HCT116 (cell line): ENCODE measurements at regions not wholly inside any gene's neighbourhood (a gene's known extent, or its start where the extent isn't known, plus 50 kb on each side); places are given as distances from the start of the nearest gene placed in this dataset.

ENCODE experiments used
- ATAC-seq: fragments of 200-7000 bp; cut with Tn5 transposase; 2 replicates; pipeline ENCODE4 v1.9.1; 2020; ENCODE audit warnings: mild to moderate bottlenecking, moderate library complexity
- BruUV-seq: library from RNA; stranded (reverse); fragments of 400-500 nt; replicated peaks from 2 replicates; lab custom pipeline; 2021; lab: Mats Ljungman, UMichigan
- CTCF ChIA-PET: fragments of 300-600 bp; sonication (Branson Sonifier 250); formaldehyde crosslinking; loops from one replicate; lab custom pipeline; 2021; ENCODE audit warnings: antibody characterized with exemption; lab: Charles Lee
- POLR2A ChIA-PET: fragments of 300-600, 350-600 bp; sonication (Branson Sonifier 250); formaldehyde crosslinking; loops from one replicate; lab custom pipeline; 2021; ENCODE audit warnings: antibody characterized with exemption; lab: Charles Lee
- RAD21 ChIA-PET, 2 experiments: fragments of 300-600 bp; sonication (Branson Sonifier 250); formaldehyde crosslinking; loops; one replicate each; lab custom pipeline; 2023; ENCODE audit warnings: low total read pairs in 2 of 2; ENCODE audit not compliant: uncharacterized antibody in 2 of 2, unreplicated experiment in 2 of 2, low non-redundant PET in 1 of 2; lab: Charles Lee
- DNase-seq: peaks from one replicate; pipeline ENCODE4 v3.0.0-alpha.2; 2010; ENCODE audit warnings: low read depth, low spot score
- H2AFZ ChIP-seq: fragments of 200-600 bp; shearing (Covaris generic), sonication (generic); 2 replicates; pipeline ENCODE4 v1.6.1; 2017; ENCODE audit warnings: low read depth, mixed run types, mixed read lengths, antibody characterized with exemption, low read length; ENCODE audit not compliant: poor library complexity, severe bottlenecking
- H3K27ac ChIP-seq: 2 replicates; pipeline ENCODE4 v1.5.1; 2012; ENCODE audit warnings: low read depth, low read length
- H3K27me3 ChIP-seq: fragments of 200-600 bp; sonication (generic); 2 replicates; pipeline ENCODE4 v1.6.1; 2016; ENCODE audit warnings: mixed run types, low read length, mixed read lengths; ENCODE audit not compliant: insufficient read depth
- H3K36me3 ChIP-seq, 2 experiments: fragments of 200-500 bp in 1 of 2; fragments of 200-600 bp in 1 of 2; sonication (Bioruptor generic) in 1 of 2; sonication (generic) in 1 of 2; 2 replicates each; pipeline versions ENCODE4 v1.5.1 to v1.6.1; 2014 to 2016; ENCODE audit warnings: low read length in 2 of 2, inconsistent platforms in 1 of 2, mixed read lengths in 1 of 2, mixed run types in 1 of 2; ENCODE audit not compliant: insufficient read depth in 2 of 2, control insufficient read depth in 1 of 2
- H3K4me1 ChIP-seq, 2 experiments: fragments of 200-600 bp in 1 of 2; sonication (generic) in 1 of 2; 2 replicates each; pipeline versions ENCODE4 v1.5.1 to v1.6.1; 2012 to 2017; ENCODE audit warnings: low read length in 2 of 2, inconsistent platforms in 1 of 2, mild to moderate bottlenecking in 1 of 2, mixed read lengths in 1 of 2, mixed run types in 1 of 2, moderate library complexity in 1 of 2; ENCODE audit not compliant: insufficient read depth in 2 of 2, control insufficient read depth in 1 of 2
- H3K4me2 ChIP-seq: fragments of 200-600 bp; sonication (generic); 2 replicates; pipeline ENCODE4 v1.6.1; 2017; ENCODE audit warnings: mixed run types, low read length, mixed read lengths
- H3K4me3 ChIP-seq, 2 experiments: fragments of 200-600 bp in 1 of 2; sonication (generic) in 1 of 2; replicated peaks in 1 of 2; 2 replicates each; pipeline ENCODE4 v1.5.1; 2011 to 2016; ENCODE audit warnings: low read length in 2 of 2, control low read depth in 1 of 2, low read depth in 1 of 2, mild to moderate bottlenecking in 1 of 2, mixed read lengths in 1 of 2, mixed run types in 1 of 2
- H3K79me2 ChIP-seq: fragments of 200-600 bp; sonication (generic); 2 replicates; pipeline ENCODE4 v1.6.1; 2017; ENCODE audit warnings: mild to moderate bottlenecking, mixed run types, low read length, moderate library complexity, mixed read lengths; ENCODE audit not compliant: insufficient read depth
- H3K9ac ChIP-seq: fragments of 200-600 bp; sonication (generic); 2 replicates; pipeline ENCODE4 v1.6.1; 2016; ENCODE audit warnings: low read length, mixed read lengths
- H3K9me2 ChIP-seq: fragments of 200-600 bp; sonication (generic), shearing (Covaris generic); 2 replicates; pipeline ENCODE4 v1.6.1; 2017; ENCODE audit warnings: mixed run types, mild to moderate bottlenecking, moderate library complexity; ENCODE audit not compliant: insufficient read depth
- H3K9me3 ChIP-seq, 2 experiments: fragments of 200-500 bp in 1 of 2; fragments of 200-600 bp in 1 of 2; sonication (Bioruptor generic) in 1 of 2; sonication (generic) in 1 of 2; 2 replicates each; pipeline ENCODE4 v1.6.1; 2014 to 2017; ENCODE audit warnings: low read length in 2 of 2, mixed read lengths in 2 of 2, inconsistent platforms in 1 of 2, low read depth in 1 of 2, mild to moderate bottlenecking in 1 of 2, mixed run types in 1 of 2, moderate library complexity in 1 of 2; ENCODE audit not compliant: control insufficient read depth in 1 of 2, insufficient read depth in 1 of 2
- H4K20me1 ChIP-seq: fragments of 200-600 bp; sonication (generic), shearing (Covaris generic); 2 replicates; pipeline ENCODE4 v1.6.1; 2017; ENCODE audit warnings: mixed run types, mild to moderate bottlenecking, moderate library complexity; ENCODE audit not compliant: insufficient read depth
- CBX3 ChIP-seq: IDR thresholded peaks from 2 replicates; pipeline ENCODE4 v1.6.1; 2012; ENCODE audit warnings: low read depth
- CEBPB ChIP-seq: IDR thresholded peaks from 2 replicates; pipeline ENCODE4 v1.6.1; 2012; ENCODE audit warnings: low read depth
- EGR1 ChIP-seq: IDR thresholded peaks from 2 replicates; pipeline ENCODE4 v1.6.1; 2012; ENCODE audit warnings: low read depth
- EZH2 ChIP-seq: fragments of 200-600 bp; sonication (generic); IDR thresholded peaks from 2 replicates; pipeline ENCODE4 v1.6.1; 2017; ENCODE audit warnings: antibody characterized with exemption, mixed run types
- EZH2phosphoT487 ChIP-seq: fragments of 200-600 bp; IDR thresholded peaks from 2 replicates; pipeline ENCODE4 v1.6.1; 2018; ENCODE audit warnings: antibody characterized with exemption, borderline replicate concordance
- FOSL1 ChIP-seq: IDR thresholded peaks from 2 replicates; pipeline ENCODE4 v1.6.1; 2012; ENCODE audit warnings: low read depth
- JUND ChIP-seq: IDR thresholded peaks from 2 replicates; pipeline ENCODE4 v1.6.1; 2012
- POLR2A ChIP-seq: IDR thresholded peaks from 2 replicates; pipeline ENCODE4 v1.7.0; 2011; ENCODE audit warnings: borderline replicate concordance; ENCODE audit not compliant: insufficient read depth, insufficient read length; ENCODE audit errors: extremely low read depth
- POLR2AphosphoS5 ChIP-seq: IDR thresholded peaks from 2 replicates; pipeline ENCODE4 v1.6.1; 2011; ENCODE audit warnings: mild to moderate bottlenecking, low read depth, low read length, moderate library complexity
- SIN3A ChIP-seq: IDR thresholded peaks from 2 replicates; pipeline ENCODE4 v1.6.1; 2012; ENCODE audit warnings: low read depth
- SRF ChIP-seq: IDR thresholded peaks from 2 replicates; pipeline ENCODE4 v1.6.1; 2012; ENCODE audit warnings: low read depth
- YY1 ChIP-seq: IDR thresholded peaks from 2 replicates; pipeline ENCODE4 v1.6.1; 2011; ENCODE audit warnings: low read length, low read depth, moderate library complexity, mild to moderate bottlenecking; ENCODE audit not compliant: insufficient replicate concordance; ENCODE audit errors: extremely low read depth
- ZFX ChIP-seq: fragments of 450-650 bp; IDR thresholded peaks from 2 replicates; pipeline ENCODE4 v1.6.1; 2017
- ZNF274 ChIP-seq: fragments of 200-500 bp; sonication (Bioruptor generic); IDR thresholded peaks from 2 replicates; pipeline ENCODE4 v1.6.1; 2014; ENCODE audit warnings: mild to moderate bottlenecking, low read depth, low read length, inconsistent platforms
- intact Hi-C: fragments of 100-400 bp; cut with micrococcal nuclease; formaldehyde crosslinking; loops from 2 replicates; pipeline ENCODE4 v1.10.0; 2022
- TF ChIP-seq, protein P1 (sequence below), 3 experiments: fragments of 200-600 bp in 1 of 3; sonication (generic) in 1 of 3; IDR thresholded peaks in 2 of 3; conservative IDR thresholded peaks in 1 of 3; 2 replicates each; pipeline ENCODE4 v1.5.1; 2012 to 2017; ENCODE audit warnings: low read depth in 2 of 3, low read length in 2 of 3, antibody characterized with exemption in 1 of 3, borderline replicate concordance in 1 of 3, control low read depth in 1 of 3, mild to moderate bottlenecking in 1 of 3, mixed read lengths in 1 of 3, mixed run types in 1 of 3, moderate library complexity in 1 of 3; ENCODE audit not compliant: insufficient read depth in 1 of 3
- TF ChIP-seq, protein P2 (sequence below): IDR thresholded peaks from 2 replicates; pipeline ENCODE4 v1.6.1; 2012; ENCODE audit warnings: low read depth
- TF ChIP-seq, protein P3 (sequence below): IDR thresholded peaks from 2 replicates; pipeline ENCODE4 v1.6.1; 2012
- TF ChIP-seq, protein P4 (sequence below): IDR thresholded peaks from 2 replicates; pipeline ENCODE4 v1.6.1; 2011; ENCODE audit warnings: mild to moderate bottlenecking, low read length, moderate library complexity; ENCODE audit not compliant: insufficient replicate concordance; ENCODE audit errors: extremely low read depth
- TF ChIP-seq, protein P5 (sequence below): IDR thresholded peaks from 2 replicates; pipeline ENCODE4 v1.6.1; 2012

DNA sequence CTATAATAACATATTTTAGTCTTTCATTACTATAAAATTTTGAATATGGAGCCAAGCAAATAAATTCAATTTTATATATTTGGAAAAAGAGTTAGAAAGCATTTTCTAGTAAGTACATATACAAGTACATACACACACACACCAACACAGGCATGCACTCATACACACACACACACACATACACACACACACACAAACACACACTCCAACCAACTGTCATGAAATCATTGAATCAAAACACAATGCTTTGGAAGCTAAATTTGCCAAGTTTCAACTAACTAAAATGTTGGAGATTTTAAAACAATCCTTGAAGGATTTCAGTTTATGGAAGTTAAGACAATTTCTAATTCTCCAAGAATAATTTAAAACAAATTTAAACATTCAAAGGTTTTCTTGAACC lies 283.2 kb downstream of the TAF11L14 start:
- Histone ChIP-seq H3K79me2 (no peaks in the 10 kb centered on the region), H3K36me3 (no peaks in the 10 kb centered on the region; a peak in 1 of 4 replicates), H3K9me2 (no peaks in the 10 kb centered on the region), H3K9me3 (peaks cover 9 to 24% of the 10 kb centered on the region in 2 experiments; a peak in 3 of 4 replicates), H3K4me3 (no peak overlapping the region), H2AFZ (no peak overlapping the region), H4K20me1 (no peaks in the 10 kb centered on the region), H3K27me3 (no peaks in the 10 kb centered on the region), H3K4me2 (no peak overlapping the region), H3K4me1 (no peaks in the 10 kb centered on the region), H3K27ac (no peak overlapping the region), H3K9ac (no peak overlapping the region)
- ChIA-PET CTCF (no interaction called here), POLR2A (no interaction called here), RAD21 (no interaction called here)
- ATAC-seq (no peak), DNase-seq (no peak)
- TF ChIP-seq, protein P1, sequence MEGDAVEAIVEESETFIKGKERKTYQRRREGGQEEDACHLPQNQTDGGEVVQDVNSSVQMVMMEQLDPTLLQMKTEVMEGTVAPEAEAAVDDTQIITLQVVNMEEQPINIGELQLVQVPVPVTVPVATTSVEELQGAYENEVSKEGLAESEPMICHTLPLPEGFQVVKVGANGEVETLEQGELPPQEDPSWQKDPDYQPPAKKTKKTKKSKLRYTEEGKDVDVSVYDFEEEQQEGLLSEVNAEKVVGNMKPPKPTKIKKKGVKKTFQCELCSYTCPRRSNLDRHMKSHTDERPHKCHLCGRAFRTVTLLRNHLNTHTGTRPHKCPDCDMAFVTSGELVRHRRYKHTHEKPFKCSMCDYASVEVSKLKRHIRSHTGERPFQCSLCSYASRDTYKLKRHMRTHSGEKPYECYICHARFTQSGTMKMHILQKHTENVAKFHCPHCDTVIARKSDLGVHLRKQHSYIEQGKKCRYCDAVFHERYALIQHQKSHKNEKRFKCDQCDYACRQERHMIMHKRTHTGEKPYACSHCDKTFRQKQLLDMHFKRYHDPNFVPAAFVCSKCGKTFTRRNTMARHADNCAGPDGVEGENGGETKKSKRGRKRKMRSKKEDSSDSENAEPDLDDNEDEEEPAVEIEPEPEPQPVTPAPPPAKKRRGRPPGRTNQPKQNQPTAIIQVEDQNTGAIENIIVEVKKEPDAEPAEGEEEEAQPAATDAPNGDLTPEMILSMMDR (IDR thresholded peaks at IDR 0.05 in 2 of 3, conservative IDR thresholded peaks at IDR 0.05 in 1 of 3; ENCODE audit: borderline replicate concordance in 1 of 3, insufficient read depth in 1 of 3, low read depth in 2 of 3, low read length in 2 of 3), result no peak
- TF ChIP-seq EZH2 (no peak), CBX3 (no peak), YY1 (no peak), POLR2A (no peak), SRF (no peak), CEBPB (no peak), EGR1 (no peak), SIN3A (no peak), POLR2AphosphoS5 (no peak), ZFX (no peak), EZH2phosphoT487 (no peak), ZNF274 (no peak), FOSL1 (no peak), JUND (no peak)
- TF ChIP-seq, protein P2, sequence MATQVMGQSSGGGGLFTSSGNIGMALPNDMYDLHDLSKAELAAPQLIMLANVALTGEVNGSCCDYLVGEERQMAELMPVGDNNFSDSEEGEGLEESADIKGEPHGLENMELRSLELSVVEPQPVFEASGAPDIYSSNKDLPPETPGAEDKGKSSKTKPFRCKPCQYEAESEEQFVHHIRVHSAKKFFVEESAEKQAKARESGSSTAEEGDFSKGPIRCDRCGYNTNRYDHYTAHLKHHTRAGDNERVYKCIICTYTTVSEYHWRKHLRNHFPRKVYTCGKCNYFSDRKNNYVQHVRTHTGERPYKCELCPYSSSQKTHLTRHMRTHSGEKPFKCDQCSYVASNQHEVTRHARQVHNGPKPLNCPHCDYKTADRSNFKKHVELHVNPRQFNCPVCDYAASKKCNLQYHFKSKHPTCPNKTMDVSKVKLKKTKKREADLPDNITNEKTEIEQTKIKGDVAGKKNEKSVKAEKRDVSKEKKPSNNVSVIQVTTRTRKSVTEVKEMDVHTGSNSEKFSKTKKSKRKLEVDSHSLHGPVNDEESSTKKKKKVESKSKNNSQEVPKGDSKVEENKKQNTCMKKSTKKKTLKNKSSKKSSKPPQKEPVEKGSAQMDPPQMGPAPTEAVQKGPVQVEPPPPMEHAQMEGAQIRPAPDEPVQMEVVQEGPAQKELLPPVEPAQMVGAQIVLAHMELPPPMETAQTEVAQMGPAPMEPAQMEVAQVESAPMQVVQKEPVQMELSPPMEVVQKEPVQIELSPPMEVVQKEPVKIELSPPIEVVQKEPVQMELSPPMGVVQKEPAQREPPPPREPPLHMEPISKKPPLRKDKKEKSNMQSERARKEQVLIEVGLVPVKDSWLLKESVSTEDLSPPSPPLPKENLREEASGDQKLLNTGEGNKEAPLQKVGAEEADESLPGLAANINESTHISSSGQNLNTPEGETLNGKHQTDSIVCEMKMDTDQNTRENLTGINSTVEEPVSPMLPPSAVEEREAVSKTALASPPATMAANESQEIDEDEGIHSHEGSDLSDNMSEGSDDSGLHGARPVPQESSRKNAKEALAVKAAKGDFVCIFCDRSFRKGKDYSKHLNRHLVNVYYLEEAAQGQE, result no peak
- TF ChIP-seq, protein P3, sequence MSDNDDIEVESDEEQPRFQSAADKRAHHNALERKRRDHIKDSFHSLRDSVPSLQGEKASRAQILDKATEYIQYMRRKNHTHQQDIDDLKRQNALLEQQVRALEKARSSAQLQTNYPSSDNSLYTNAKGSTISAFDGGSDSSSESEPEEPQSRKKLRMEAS, result no peak
- TF ChIP-seq, protein P4, sequence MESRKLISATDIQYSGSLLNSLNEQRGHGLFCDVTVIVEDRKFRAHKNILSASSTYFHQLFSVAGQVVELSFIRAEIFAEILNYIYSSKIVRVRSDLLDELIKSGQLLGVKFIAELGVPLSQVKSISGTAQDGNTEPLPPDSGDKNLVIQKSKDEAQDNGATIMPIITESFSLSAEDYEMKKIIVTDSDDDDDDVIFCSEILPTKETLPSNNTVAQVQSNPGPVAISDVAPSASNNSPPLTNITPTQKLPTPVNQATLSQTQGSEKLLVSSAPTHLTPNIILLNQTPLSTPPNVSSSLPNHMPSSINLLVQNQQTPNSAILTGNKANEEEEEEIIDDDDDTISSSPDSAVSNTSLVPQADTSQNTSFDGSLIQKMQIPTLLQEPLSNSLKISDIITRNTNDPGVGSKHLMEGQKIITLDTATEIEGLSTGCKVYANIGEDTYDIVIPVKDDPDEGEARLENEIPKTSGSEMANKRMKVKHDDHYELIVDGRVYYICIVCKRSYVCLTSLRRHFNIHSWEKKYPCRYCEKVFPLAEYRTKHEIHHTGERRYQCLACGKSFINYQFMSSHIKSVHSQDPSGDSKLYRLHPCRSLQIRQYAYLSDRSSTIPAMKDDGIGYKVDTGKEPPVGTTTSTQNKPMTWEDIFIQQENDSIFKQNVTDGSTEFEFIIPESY, result no peak
- TF ChIP-seq, protein P5, sequence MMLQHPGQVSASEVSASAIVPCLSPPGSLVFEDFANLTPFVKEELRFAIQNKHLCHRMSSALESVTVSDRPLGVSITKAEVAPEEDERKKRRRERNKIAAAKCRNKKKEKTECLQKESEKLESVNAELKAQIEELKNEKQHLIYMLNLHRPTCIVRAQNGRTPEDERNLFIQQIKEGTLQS, result no peak
- intact Hi-C loops, result no loop called here
- no TSS peak for BruUV-seq
